Trophoblast cell (in vitro differentiated cells and primary cell): ENCODE measurements at regions not wholly inside any gene's neighbourhood (a gene's known extent, or its start where the extent isn't known, plus 50 kb on each side); places are given as distances from the start of the nearest gene placed in this dataset.

ENCODE experiments used
- DNase-seq, 2 donors: peaks; one replicate each; pipeline ENCODE4 v3.0.0-alpha.2; 2016
- H2AFZ ChIP-seq: 2 replicates; pipeline ENCODE4 v1.6.1; 2013; ENCODE audit warnings: low read length, moderate library complexity, mild to moderate bottlenecking; ENCODE audit not compliant: insufficient read depth, poor library complexity
- H2AK5ac ChIP-seq: 2 replicates; pipeline ENCODE4 v1.6.1; 2013; ENCODE audit warnings: mild to moderate bottlenecking, low read length
- H2BK120ac ChIP-seq: 2 replicates; pipeline ENCODE4 v1.6.1; 2013; ENCODE audit warnings: low read length, mild to moderate bottlenecking, moderate library complexity; ENCODE audit not compliant: insufficient read depth, poor library complexity
- H2BK12ac ChIP-seq: 2 replicates; pipeline ENCODE4 v1.6.1; 2013; ENCODE audit warnings: mild to moderate bottlenecking, low read length, moderate library complexity
- H2BK5ac ChIP-seq: 2 replicates; pipeline ENCODE4 v1.6.1; 2013; ENCODE audit warnings: low read length, low read depth, moderate library complexity, mild to moderate bottlenecking; ENCODE audit not compliant: poor library complexity
- H3K14ac ChIP-seq: 2 replicates; pipeline ENCODE4 v1.6.1; 2013; ENCODE audit warnings: mild to moderate bottlenecking, low read length
- H3K18ac ChIP-seq: 2 replicates; pipeline ENCODE4 v1.6.1; 2013; ENCODE audit warnings: mild to moderate bottlenecking, low read length
- H3K23ac ChIP-seq: 2 replicates; pipeline ENCODE4 v1.6.1; 2013; ENCODE audit warnings: low read length
- H3K27ac ChIP-seq: 2 replicates; pipeline ENCODE4 v1.5.1; 2013; ENCODE audit warnings: low read depth, mild to moderate bottlenecking, inconsistent platforms, low read length, moderate library complexity
- H3K27me3 ChIP-seq: 2 replicates; pipeline ENCODE4 v1.6.1; 2013; ENCODE audit warnings: inconsistent platforms, mild to moderate bottlenecking, low read length, moderate library complexity; ENCODE audit not compliant: insufficient read depth
- H3K36me3 ChIP-seq, 2 experiments: 1 replicate in 1 of 2; 2 replicates in 1 of 2; pipeline ENCODE4 v1.6.1; 2013; ENCODE audit warnings: low read length in 2 of 2, mild to moderate bottlenecking in 2 of 2, moderate library complexity in 1 of 2; ENCODE audit not compliant: insufficient read depth in 2 of 2, control insufficient read depth in 1 of 2
- H3K4ac ChIP-seq: 2 replicates; pipeline ENCODE4 v1.6.1; 2013; ENCODE audit warnings: low read depth, mild to moderate bottlenecking, low read length, moderate library complexity
- H3K4me1 ChIP-seq, 2 experiments: 1 replicate in 1 of 2; 2 replicates in 1 of 2; pipeline ENCODE4 v1.6.1; 2013; ENCODE audit warnings: low read length in 2 of 2, mild to moderate bottlenecking in 2 of 2, moderate library complexity in 1 of 2; ENCODE audit not compliant: insufficient read depth in 2 of 2, control insufficient read depth in 1 of 2
- H3K4me2 ChIP-seq: 2 replicates; pipeline ENCODE4 v1.6.1; 2013; ENCODE audit warnings: inconsistent platforms, mild to moderate bottlenecking, low read length, moderate library complexity
- H3K4me3 ChIP-seq: 2 replicates; pipeline ENCODE4 v1.5.1; 2013; ENCODE audit warnings: mild to moderate bottlenecking, low read depth, low read length, inconsistent platforms
- H3K79me1 ChIP-seq: one replicate; pipeline ENCODE4 v1.6.1; 2013; ENCODE audit warnings: low read length
- H3K79me2 ChIP-seq: 2 replicates; pipeline ENCODE4 v1.6.1; 2013; ENCODE audit warnings: low read length, mild to moderate bottlenecking; ENCODE audit not compliant: control insufficient read depth, insufficient read depth, poor library complexity
- H3K9ac ChIP-seq: 2 replicates; pipeline ENCODE4 v1.6.1; 2013; ENCODE audit warnings: mild to moderate bottlenecking, low read length
- H3K9me3 ChIP-seq: 2 replicates; pipeline ENCODE4 v1.6.1; 2013; ENCODE audit warnings: low read depth, mild to moderate bottlenecking, control low read depth, inconsistent platforms, low read length; ENCODE audit not compliant: insufficient read depth
- H4K12ac ChIP-seq: 2 replicates; pipeline ENCODE4 v1.6.1; 2013; ENCODE audit warnings: low read depth, mild to moderate bottlenecking, low read length, moderate library complexity
- H4K8ac ChIP-seq: 2 replicates; pipeline ENCODE4 v1.6.1; 2013; ENCODE audit warnings: low read depth, mild to moderate bottlenecking, low read length, moderate library complexity
- H4K91ac ChIP-seq: one replicate; pipeline ENCODE4 v1.6.1; 2013; ENCODE audit warnings: low read depth, mild to moderate bottlenecking, low read length, moderate library complexity
- WGBS: extraction: QIAGEN DNeasy Blood & Tissue Kit; methylation state at CpG from one replicate; pipeline ENCODE4 v1.1.7; 2013; ENCODE audit warnings: missing lambda C conversion rate; ENCODE audit not compliant: insufficient read length, insufficient coverage; ENCODE audit errors: extremely low coverage; 5-methylcytosine and 5-hydroxymethylcytosine counted together

DNA sequence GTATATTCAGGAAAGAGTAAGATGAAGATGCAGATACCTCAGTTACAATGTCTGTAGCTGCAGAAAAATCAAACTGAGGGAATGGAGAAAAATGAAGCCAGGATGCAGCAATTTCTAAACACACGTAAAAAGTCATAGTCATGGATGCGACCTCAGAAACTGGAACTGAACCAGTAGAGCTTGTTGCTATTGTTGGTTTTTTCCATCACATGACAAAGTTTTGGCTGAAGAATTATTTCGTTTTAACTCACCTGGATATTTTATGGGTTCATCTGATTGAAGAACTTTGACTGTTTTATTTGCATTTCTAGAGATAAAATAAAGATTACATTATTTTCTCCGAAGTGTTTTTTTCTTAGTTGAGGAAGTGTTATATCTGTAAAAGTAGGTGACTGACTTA, 591.2 kb downstream of the ZBBX start:
- Histone ChIP-seq H3K4me2 (no peak overlapping the region), H2AK5ac (no peak overlapping the region), H3K23ac (no peak overlapping the region), H3K14ac (no peak overlapping the region), H3K4me1 (no peaks in the 10 kb centered on the region), H4K8ac (no peak overlapping the region), H3K27me3 (no peaks in the 10 kb centered on the region), H2BK12ac (no peak overlapping the region), H3K4ac (no peak overlapping the region), H3K79me1 (no peaks in the 10 kb centered on the region), H2BK5ac (no peak overlapping the region), H3K18ac (no peak overlapping the region), H4K91ac (no peak overlapping the region), H2BK120ac (no peak overlapping the region), H3K27ac (no peak overlapping the region), H3K79me2 (no peaks in the 10 kb centered on the region), H2AFZ (no peak overlapping the region), H3K9ac (no peak overlapping the region), H3K9me3 (no peaks in the 10 kb centered on the region), H3K36me3 (no peaks in the 10 kb centered on the region), H4K12ac (no peak overlapping the region), H3K4me3 (no peak overlapping the region)
- no CpG with 5 or more reads among the region's 4 CpGs for WGBS
- no peak for DNase-seq

DNA sequence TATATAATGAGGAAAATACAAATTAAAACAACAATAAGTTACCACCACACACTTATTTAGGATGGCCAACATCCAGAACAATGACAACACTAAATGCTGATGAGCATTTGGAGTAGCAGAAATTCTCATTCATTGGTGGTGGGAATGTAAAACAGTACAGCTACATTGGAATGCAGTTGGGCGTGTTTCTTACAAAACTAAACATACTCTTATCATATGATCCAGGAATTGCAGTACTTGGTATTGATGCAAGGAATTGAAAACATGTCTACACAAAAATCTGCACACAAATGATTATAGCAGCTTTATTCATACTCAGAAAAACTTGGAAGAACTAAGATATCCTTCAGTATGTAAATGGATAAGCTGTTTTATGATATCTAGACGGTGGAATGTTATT, 594.2 kb downstream of the ZBBX start:
- H2BK120ac ChIP-seq, result no peak overlapping the region
- H3K27me3 ChIP-seq, result no peaks in the 10 kb centered on the region

DNA sequence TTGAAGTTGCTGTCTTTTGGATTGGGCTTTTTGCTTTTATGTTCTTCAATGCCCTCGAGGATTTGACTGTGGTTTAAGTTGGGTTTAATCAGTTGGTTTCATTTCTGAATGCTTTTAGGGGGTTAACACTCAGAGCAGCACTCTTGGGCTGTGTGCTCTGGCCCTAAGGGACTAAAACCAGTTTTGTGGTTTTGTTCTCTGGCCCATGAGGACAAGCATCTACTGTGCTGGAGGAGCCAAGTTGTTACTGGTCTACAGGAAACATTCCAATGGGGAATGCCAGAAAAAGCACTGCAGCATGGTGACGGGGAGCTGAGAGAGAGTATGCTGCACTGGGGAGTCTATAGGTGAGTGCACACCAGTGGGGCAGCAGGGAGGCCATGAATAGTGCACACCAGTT, 596.9 kb downstream of the ZBBX start:
- Histone ChIP-seq H3K18ac (no peak overlapping the region), H3K36me3 (no peaks in the 10 kb centered on the region), H3K79me1 (no peaks in the 10 kb centered on the region), H4K8ac (no peak overlapping the region), H2BK5ac (no peak overlapping the region), H3K4me2 (no peak overlapping the region), H3K14ac (no peak overlapping the region), H3K4me3 (peak overlapping the region; percentile 41), H3K79me2 (no peaks in the 10 kb centered on the region), H3K27ac (no peak overlapping the region), H3K4ac (no peak overlapping the region), H3K9me3 (no peaks in the 10 kb centered on the region), H3K4me1 (peaks cover 0 to 2% of the 10 kb centered on the region in 2 experiments), H4K12ac (no peak overlapping the region), H2AK5ac (no peak overlapping the region), H3K23ac (no peak overlapping the region), H2AFZ (no peak overlapping the region), H4K91ac (no peak overlapping the region), H2BK12ac (no peak overlapping the region), H3K27me3 (no peaks in the 10 kb centered on the region), H3K9ac (no peak overlapping the region), H2BK120ac (no peak overlapping the region)
- no CpG with 5 or more reads among the region's 2 CpGs for WGBS
- no peak for DNase-seq

More for the DNA sequence above, 594.2 kb downstream of the ZBBX start:
- Histone ChIP-seq H3K4me3 (no peak overlapping the region), H3K4me2 (no peak overlapping the region), H3K4me1 (peaks cover 0 to 2% of the 10 kb centered on the region in 2 experiments), H4K8ac (no peak overlapping the region), H2AFZ (no peak overlapping the region), H3K14ac (no peak overlapping the region), H3K23ac (no peak overlapping the region), H3K79me2 (no peaks in the 10 kb centered on the region), H3K36me3 (no peaks in the 10 kb centered on the region), H3K9ac (no peak overlapping the region), H3K4ac (no peak overlapping the region), H3K9me3 (no peaks in the 10 kb centered on the region), H3K27ac (no peak overlapping the region), H2BK12ac (no peak overlapping the region), H2AK5ac (no peak overlapping the region), H3K18ac (no peak overlapping the region), H2BK5ac (no peak overlapping the region), H3K79me1 (no peaks in the 10 kb centered on the region), H4K12ac (no peak overlapping the region), H4K91ac (no peak overlapping the region)
- peak; percentile 4 to 84 for DNase-seq
- no CpG with 5 or more reads among the region's 2 CpGs for WGBS

DNA sequence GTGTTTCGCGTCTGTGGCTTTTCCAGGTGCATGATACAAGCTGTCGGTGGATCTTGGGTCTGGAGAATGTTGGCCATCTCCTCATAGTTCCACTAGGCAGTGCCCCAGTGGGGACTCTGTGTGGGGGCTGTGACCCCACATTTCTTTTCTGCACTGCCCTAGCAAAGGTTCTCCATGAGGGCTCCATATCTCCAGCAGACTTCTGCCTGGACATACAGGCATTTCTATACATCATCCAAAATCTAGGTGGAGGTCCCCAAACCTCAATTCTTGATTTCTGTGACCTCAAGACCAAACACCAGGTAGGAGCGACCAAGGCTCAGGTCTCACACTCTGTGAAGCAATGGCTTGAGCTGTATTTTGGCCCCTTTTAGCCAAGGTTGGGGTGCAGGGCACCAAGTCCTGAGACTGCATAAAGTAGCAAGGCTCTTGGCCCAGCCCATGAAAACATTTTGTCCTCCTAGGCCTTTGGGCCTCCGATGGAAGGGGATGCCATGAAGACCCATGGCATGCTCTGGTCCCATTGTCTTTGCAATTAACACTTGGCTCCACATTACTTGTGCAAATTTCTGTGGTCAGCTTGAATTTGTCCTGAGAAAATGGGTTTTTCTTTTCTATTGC, 615.3 kb downstream of the ZBBX start:
- H2AFZ ChIP-seq, result no peak overlapping the region
- no peak overlapping the region for H3K14ac ChIP-seq
- H3K4ac ChIP-seq, result no peak overlapping the region
- no peaks in the 10 kb centered on the region for H3K79me1 ChIP-seq
- no CpG with 5 or more reads among the region's 5 CpGs for WGBS
- no peaks in the 10 kb centered on the region for H3K79me2 ChIP-seq
- H3K9ac ChIP-seq, result no peak overlapping the region
- H3K9me3 ChIP-seq, result peaks cover 6% of the 10 kb centered on the region
- no peak overlapping the region for H3K4me2 ChIP-seq
- H3K23ac ChIP-seq, result no peak overlapping the region
- H4K8ac ChIP-seq, result no peak overlapping the region
- no peak overlapping the region for H3K27ac ChIP-seq
- H3K18ac ChIP-seq, result no peak overlapping the region
- peak overlapping the region; percentile 9 for H3K4me3 ChIP-seq
- H2BK12ac ChIP-seq, result no peak overlapping the region
- no peak overlapping the region for H4K91ac ChIP-seq
- H2AK5ac ChIP-seq, result no peak overlapping the region
- H2BK5ac ChIP-seq, result no peak overlapping the region
- H4K12ac ChIP-seq, result no peak overlapping the region
- no peaks in the 10 kb centered on the region for H3K36me3 ChIP-seq
- H3K27me3 ChIP-seq, result no peaks in the 10 kb centered on the region
- no peak overlapping the region for H2BK120ac ChIP-seq
- H3K4me1 ChIP-seq, result no peaks in the 10 kb centered on the region
- no peak for DNase-seq
